Small intestine (tissue), 7 donors: ENCODE measurements at regions not wholly inside any gene's neighbourhood (a gene's known extent, or its start where the extent isn't known, plus 50 kb on each side); places are given as distances from the start of the nearest gene placed in this dataset.

Experiments used
- DNase-seq, 2 donors: peaks; one replicate each; pipeline versions ENCODE4 v3.0.0 to v3.0.0-alpha.2; 2013
- FAIRE-seq: peaks from 2 replicates; lab custom pipeline; 2012; peaks lifted over from hg19 to GRCh38; lab: Jason Lieb, UNC
- H3K27ac ChIP-seq, 3 donors: one replicate each; pipeline ENCODE4 v1.5.1; 2013; ENCODE audit warnings: low read length in 2 of 3, mild to moderate bottlenecking in 2 of 3, control low read depth in 1 of 3, inconsistent platforms in 1 of 3, low read depth in 1 of 3, moderate library complexity in 1 of 3
- H3K27me3 ChIP-seq, 3 donors: one replicate each; pipeline ENCODE4 v1.6.1; 2013; ENCODE audit warnings: low read length in 3 of 3, inconsistent platforms in 1 of 3; ENCODE audit not compliant: control insufficient read depth in 3 of 3, insufficient read depth in 3 of 3
- H3K36me3 ChIP-seq, 3 donors: one replicate each; pipeline ENCODE4 v1.6.1; 2013; ENCODE audit warnings: low read length in 3 of 3, inconsistent platforms in 1 of 3, low read depth in 1 of 3, mild to moderate bottlenecking in 1 of 3, moderate library complexity in 1 of 3; ENCODE audit not compliant: control insufficient read depth in 3 of 3, insufficient read depth in 2 of 3
- H3K4me1 ChIP-seq, 3 donors: one replicate each; pipeline ENCODE4 v1.6.1; 2013; ENCODE audit warnings: low read length in 2 of 3, inconsistent platforms in 1 of 3, low read depth in 1 of 3, mild to moderate bottlenecking in 1 of 3, moderate library complexity in 1 of 3; ENCODE audit not compliant: control insufficient read depth in 3 of 3, insufficient read depth in 2 of 3
- H3K4me3 ChIP-seq, 3 donors: one replicate each; pipeline ENCODE4 v1.5.1; 2013; ENCODE audit warnings: low read length in 3 of 3, control low read depth in 1 of 3, inconsistent platforms in 1 of 3, low read depth in 1 of 3, mild to moderate bottlenecking in 1 of 3, moderate library complexity in 1 of 3
- H3K9me3 ChIP-seq, 2 donors: one replicate each; pipeline ENCODE4 v1.6.1; 2013; ENCODE audit warnings: low read depth in 1 of 2, low read length in 1 of 2; ENCODE audit not compliant: control insufficient read depth in 2 of 2, insufficient read depth in 1 of 2
- WGBS, 3 donors: extraction: QIAGEN DNeasy Blood & Tissue Kit; methylation state at CpG; one replicate each; pipeline ENCODE4 v1.1.7; 2013; 5-methylcytosine and 5-hydroxymethylcytosine counted together
- donor health status: healthy with polysubstance abuse.
- donor health status: control.
- donor health status: control.
- donor health status: Bipolar disorder and iron deficiency.
- donor health status: healthy.

DNA sequence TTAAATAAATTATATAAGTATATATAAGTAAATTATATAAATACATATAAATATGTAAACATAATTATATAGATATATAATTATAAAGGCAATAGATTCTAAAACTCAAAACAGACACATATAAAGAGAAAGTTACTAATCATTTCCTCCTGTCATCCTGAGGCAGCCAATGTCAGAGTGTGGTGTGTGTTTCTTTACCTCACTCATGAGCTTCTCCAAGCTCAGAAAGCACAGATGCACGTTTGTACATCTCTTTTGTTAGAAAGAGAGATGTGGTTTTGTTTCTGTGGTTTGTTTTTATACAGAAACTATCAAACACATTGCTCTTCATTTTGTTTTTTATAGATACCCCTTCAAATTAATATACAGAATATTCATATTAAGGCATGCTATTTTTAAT is 594.8 kb downstream of the USP25 start:
- Histone ChIP-seq H3K27me3 (no peaks in the 10 kb centered on the region), H3K4me3 (no peak overlapping the region), H3K9me3 (no peaks in the 10 kb centered on the region), H3K27ac (no peak overlapping the region), H3K36me3 (no peaks in the 10 kb centered on the region), H3K4me1 (no peaks in the 10 kb centered on the region)
- FAIRE-seq = no peak
- 6 to 25% (median 6%) methylated on average over 1 of the region's 1 CpG for WGBS, 3 donors
- no peak for DNase-seq

DNA sequence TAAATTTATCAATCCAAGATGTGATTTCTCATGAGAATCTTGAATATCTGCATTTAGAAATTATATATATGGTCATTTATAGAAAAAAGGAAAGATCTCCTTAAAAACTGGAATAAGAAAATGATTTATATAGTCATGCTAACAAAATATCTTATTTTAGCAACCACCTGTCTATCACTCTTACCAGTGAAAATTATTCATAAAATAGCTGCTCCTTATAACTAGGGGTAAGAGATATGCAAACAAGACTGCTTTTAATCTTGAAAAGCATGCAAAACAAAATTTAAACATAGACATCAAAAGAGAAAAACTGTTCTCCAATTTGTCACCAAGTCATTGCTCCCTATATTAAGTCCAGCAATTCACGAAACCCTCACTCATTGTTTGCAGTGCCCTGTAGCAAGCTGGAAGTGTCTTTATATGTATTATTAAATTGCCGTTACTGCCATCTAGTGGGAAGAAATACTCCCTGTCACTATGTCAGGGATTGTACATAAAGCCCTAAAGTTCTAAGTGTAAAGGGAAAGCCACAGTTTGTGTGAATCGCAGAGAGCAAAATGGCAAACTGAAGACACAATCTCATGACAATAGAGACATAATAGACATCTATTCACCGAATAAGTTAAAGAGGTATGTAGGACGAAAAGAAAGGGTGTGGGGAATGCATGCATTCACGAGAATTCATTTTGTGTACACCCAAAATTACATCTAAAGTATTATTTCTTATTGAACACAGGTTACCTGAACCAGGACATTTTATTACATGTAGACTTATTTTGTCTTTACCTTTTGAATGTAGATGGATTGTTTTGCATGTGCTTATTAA is 600.5 kb downstream of the USP25 start:
- WGBS, 3 donors = 31 to 42% (median 38%) methylated on average over 6 of the region's 6 CpGs
- Histone ChIP-seq H3K36me3 (no peaks in the 10 kb centered on the region), H3K27ac (no peak overlapping the region), H3K9me3 (no peaks in the 10 kb centered on the region), H3K27me3 (no peaks in the 10 kb centered on the region), H3K4me1 (no peaks in the 10 kb centered on the region), H3K4me3 (no peak overlapping the region)
- DNase-seq = peak; percentile 27 to 77
- peak; percentile 39 for FAIRE-seq

DNA sequence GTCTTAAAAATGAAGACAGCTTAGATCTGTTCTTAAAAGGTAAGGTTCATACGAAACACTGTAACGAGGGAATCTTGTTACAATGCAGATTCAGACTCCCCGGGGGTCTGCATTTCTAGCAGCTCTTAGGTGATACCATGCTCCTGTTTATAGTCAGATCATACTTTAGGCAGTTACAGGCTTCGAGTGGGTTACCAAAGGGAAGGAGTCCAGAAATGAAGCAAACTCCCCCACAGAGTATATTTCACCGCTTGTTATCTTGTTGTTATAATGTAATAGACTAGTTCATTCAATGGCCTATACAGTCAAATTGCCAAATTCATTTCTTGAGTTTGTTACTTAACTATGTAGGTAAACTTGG is 601.1 kb downstream of the USP25 start:
- DNase-seq (no peak), FAIRE-seq (no peak)
- H3K4me3 ChIP-seq = no peak overlapping the region
- no peaks in the 10 kb centered on the region for H3K36me3 ChIP-seq
- no peaks in the 10 kb centered on the region for H3K27me3 ChIP-seq
- H3K27ac ChIP-seq = no peak overlapping the region
- H3K4me1 ChIP-seq = no peaks in the 10 kb centered on the region
- WGBS, 3 donors = 69 to 79% (median 73%) methylated on average over 5 of the region's 5 CpGs
- H3K9me3 ChIP-seq = no peaks in the 10 kb centered on the region

DNA sequence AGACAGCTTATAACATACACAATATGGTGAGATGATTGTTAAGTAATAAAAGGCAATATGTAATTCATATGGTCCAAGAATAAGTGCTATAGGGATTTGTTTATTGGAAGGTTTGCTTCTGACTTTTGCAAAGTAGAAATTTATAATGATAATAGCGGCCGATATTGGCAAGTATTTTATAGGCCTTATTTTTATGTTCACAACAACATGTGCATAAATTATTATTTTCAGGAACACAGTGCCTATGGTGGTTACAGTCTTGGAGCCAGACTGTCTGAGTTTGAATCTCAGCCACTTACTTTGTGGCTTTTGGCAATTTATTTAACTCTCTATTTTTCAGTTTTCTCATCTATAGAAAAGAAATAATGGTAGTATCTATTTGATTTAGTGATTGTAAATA is 607.5 kb downstream of the USP25 start:
- WGBS, 3 donors = 89 to 95% (median 93%) methylated on average over 2 of the region's 2 CpGs
- no peaks in the 10 kb centered on the region for H3K36me3 ChIP-seq
- H3K9me3 ChIP-seq = no peaks in the 10 kb centered on the region
- no peak for DNase-seq
- H3K4me1 ChIP-seq = no peaks in the 10 kb centered on the region
- no peak overlapping the region for H3K4me3 ChIP-seq
- H3K27me3 ChIP-seq = no peaks in the 10 kb centered on the region
- H3K27ac ChIP-seq = no peak overlapping the region
- no peak for FAIRE-seq

DNA sequence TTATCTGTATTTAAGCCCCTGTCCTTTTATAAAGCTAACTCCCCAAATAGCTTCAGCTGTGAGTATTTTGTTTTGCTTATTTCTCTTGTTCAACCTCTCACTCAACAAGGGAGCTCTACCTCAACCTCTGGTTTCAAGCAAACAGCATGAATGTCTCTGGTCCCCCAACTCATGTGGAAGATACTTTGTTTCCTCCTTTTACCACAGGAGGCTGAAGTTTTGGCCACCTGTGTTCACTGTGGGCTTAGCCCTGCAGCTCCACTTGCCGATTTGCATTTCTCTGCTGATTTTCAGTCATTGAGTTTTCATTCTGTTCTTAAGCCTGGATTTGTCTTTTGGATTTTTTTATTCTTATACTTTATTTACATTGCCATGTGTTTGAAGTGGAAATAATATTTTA is 613.1 kb downstream of the USP25 start:
- no peaks in the 10 kb centered on the region for H3K9me3 ChIP-seq
- H3K27ac ChIP-seq = no peak overlapping the region
- no peaks in the 10 kb centered on the region for H3K4me1 ChIP-seq
- DNase-seq = no peak
- no peaks in the 10 kb centered on the region for H3K27me3 ChIP-seq
- H3K4me3 ChIP-seq = no peak overlapping the region
- 86 to 92% (median 89%) methylated on average over 1 of the region's 1 CpG for WGBS, 3 donors
- no peaks in the 10 kb centered on the region for H3K36me3 ChIP-seq
- no peak for FAIRE-seq

DNA sequence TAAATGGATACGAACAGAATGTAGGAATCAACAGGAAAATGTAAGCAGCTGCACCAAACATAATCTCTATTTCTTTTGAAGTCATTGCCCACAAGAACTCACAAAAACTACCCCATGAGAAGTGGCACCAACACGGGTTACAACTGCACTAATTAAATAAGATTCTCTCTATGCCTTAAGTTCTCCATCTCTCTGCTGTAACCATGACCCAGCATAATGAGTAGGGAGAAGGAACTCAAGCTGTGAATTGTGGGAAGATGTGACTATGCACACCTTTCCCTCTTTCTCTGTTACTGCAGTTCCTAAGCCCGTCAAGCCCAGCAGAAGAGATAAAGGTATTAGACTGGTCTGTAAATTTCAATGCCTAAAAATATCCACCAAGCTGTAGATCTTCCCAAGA is 614.0 kb downstream of the USP25 start:
- no peaks in the 10 kb centered on the region for H3K27me3 ChIP-seq
- H3K4me1 ChIP-seq = no peaks in the 10 kb centered on the region
- no peaks in the 10 kb centered on the region for H3K9me3 ChIP-seq
- H3K36me3 ChIP-seq = no peaks in the 10 kb centered on the region
- 71 to 86% (median 73%) methylated on average over 3 of the region's 3 CpGs for WGBS, 3 donors
- no peak for DNase-seq
- FAIRE-seq = no peak
- no peak overlapping the region for H3K27ac ChIP-seq
- H3K4me3 ChIP-seq = no peak overlapping the region

DNA sequence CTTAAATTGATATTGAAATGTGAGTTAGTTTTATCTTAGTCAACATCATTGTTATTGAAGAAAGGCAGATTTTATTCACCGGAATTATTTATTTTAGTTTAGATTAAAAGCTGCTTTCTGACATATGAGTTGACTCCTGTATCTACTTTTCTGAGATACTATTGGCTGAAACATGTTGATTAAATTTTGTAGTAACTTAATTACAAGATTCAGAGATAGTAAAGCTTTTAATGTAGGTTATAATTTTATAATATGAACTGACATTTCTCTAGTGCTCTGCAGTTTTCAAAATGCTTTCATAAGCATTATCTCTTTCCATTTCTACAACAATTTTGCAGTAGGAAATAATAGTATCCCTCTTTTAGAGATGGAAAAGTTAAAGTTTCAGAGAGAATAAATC is 616.0 kb downstream of the USP25 start:
- H3K4me3 ChIP-seq = no peak overlapping the region
- H3K36me3 ChIP-seq = no peaks in the 10 kb centered on the region
- DNase-seq (no peak), FAIRE-seq (no peak)
- H3K4me1 ChIP-seq = no peaks in the 10 kb centered on the region
- WGBS, 3 donors = 92 to 94% (median 93%) methylated on average over 1 of the region's 1 CpG
- H3K27ac ChIP-seq = no peak overlapping the region
- H3K27me3 ChIP-seq = no peaks in the 10 kb centered on the region
- H3K9me3 ChIP-seq = no peaks in the 10 kb centered on the region

DNA sequence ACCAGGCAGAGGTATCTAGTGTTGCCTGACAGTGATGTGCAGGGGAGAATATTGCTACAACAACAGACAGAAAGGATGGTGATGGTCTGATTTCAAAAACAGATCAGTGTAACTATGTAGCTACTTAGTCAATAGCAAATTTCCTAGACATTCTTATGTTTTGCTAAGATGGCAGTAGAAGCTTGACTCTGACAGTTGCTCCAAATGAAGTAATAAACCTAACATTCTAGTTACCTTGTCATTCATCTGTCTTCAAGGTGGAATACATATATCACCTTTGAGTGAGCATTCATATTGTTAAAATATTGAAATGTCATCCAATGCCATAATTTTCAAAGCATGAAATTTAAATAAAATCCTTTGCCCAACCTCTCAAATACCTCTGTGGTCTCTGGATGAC is 617.4 kb downstream of the USP25 start:
- H3K27ac ChIP-seq = no peak overlapping the region
- FAIRE-seq = no peak

DNA sequence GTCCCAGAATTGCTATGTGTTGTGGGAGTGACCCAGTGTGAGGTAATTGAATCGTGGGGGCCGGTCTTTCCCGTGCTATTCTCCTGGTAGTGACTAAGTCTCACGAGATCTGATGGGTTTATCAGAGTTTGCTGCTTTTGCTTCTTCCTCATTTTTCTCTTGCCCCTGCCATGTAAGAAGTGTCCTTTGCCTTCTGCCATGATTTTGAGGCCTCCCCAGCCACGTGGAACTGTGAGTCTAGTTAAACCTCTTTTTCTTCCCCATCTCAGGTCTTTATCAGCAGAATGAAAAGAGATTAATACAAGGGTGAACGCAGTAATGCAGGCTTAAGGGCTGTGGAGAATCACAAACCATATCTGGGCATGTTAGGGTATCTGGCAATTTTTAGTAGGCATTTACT is 624.0 kb downstream of the USP25 start:
- no peak overlapping the region for H3K4me3 ChIP-seq
- DNase-seq (no peak), FAIRE-seq (no peak)
- H3K9me3 ChIP-seq = no peaks in the 10 kb centered on the region
- H3K4me1 ChIP-seq = no peaks in the 10 kb centered on the region
- no peak overlapping the region for H3K27ac ChIP-seq
- H3K27me3 ChIP-seq = no peaks in the 10 kb centered on the region
- H3K36me3 ChIP-seq = no peaks in the 10 kb centered on the region
- WGBS, 3 donors = 63 to 83% (median 66%) methylated on average over 6 of the region's 6 CpGs

More for the DNA sequence above, 617.4 kb downstream of the USP25 start:
- no peaks in the 10 kb centered on the region for H3K9me3 ChIP-seq
- H3K27me3 ChIP-seq = no peaks in the 10 kb centered on the region
- no peak overlapping the region for H3K4me3 ChIP-seq
- no peaks in the 10 kb centered on the region for H3K36me3 ChIP-seq
- no peaks in the 10 kb centered on the region for H3K4me1 ChIP-seq
- no peak for DNase-seq
